Limb (tissue), 2 donors: ENCODE measurements at regions not wholly inside any gene's neighbourhood (a gene's known extent, or its start where the extent isn't known, plus 50 kb on each side); places are given as distances from the start of the nearest gene placed in this dataset.
A peak's percentile ranks its signal among the peaks of the same experiment; 100 is the strongest.
"Not testable (repeated sequence)": the region's sequence is repeated elsewhere in the genome, so short reads cannot be mapped to it uniquely, and the experiment has no call there.

ENCODE experiments used
- DNase-seq, 2 donors: peaks; one replicate each; pipeline ENCODE4 v3.0.0-alpha.2; 2016; ENCODE audit errors: extremely low spot score in 2 of 2

- DNase-seq = peak in 1 of 2 donors; percentile 23
Observed at GRCh38 chr6:98014442-98015201, 731.6 kb upstream of the MMS22L start.

GRCh38 chr6:98016565-98016964 lies 733.5 kb upstream of the MMS22L start:
- no peak for DNase-seq

DNA sequence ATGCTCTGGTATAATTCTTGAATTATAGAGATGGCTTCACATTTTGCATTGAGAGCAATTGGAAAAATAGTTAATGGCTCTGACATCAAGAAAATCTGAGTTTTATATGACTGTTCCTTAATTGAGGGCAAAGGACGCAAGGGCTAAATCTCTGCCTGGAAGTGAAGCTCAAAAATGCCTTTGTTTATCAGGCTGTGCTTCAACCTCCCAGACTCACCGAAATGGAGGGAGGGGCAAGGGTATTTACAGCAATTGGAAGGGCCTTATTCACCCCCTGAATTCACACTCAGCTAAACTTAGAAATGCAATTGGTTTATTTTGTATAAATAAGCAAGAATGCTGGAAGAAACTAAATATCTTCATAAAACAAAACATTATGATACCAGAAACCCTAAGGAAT lies 737.2 kb upstream of the MMS22L start:
- no peak for DNase-seq

GRCh38 chr6:98024359-98024758 lies 741.3 kb upstream of the MMS22L start:
- no peak for DNase-seq

DNA sequence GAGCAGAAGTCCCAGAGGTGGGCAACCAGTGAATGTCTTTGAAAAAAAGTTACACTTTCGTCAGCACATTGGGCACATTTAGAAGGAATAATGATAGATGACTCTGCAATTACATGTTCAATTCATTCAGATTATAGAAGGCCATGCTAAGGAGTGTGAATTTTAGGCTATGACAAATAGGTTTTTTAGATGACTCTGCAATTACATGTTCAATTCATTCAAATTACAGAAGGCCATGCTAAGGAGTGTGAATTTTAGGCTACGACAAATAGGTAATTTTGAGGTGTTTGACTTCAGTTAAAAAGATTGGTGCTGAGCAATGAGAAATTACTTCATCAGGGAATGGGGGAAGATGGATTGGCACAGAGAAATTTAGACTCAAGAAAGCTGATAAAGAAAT lies 744.9 kb upstream of the MMS22L start:
- DNase-seq = no peak

- no peak for DNase-seq
Observed at GRCh38 chr6:98033617-98034016, 750.6 kb upstream of the MMS22L start.

DNA sequence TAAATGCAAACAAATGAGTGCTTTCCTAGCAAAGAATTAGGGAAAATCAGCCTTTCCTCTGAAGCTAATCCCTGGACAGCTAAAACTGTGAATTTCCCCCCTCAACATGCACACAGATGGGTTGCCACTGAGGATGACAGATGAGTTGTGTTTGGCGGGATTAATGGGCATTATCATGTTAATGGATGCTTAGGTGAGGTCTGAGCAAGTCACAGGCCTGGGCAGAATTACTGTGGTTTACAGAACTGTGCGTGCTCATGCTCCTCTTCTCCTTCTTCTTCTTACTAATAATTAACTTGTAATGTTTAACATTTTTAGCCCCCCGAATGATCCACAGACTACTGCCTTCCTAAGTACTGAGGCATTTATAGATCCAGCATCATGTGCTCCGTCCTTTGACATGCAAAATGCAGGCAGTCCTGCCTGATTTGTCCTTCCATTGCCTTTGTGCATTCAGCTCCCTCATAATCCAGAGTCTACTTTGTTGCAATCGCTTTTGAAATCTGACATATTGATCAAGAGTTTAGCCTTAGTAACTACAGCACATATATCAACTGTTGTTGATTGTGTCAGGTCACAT lies 753.4 kb upstream of the MMS22L start:
- DNase-seq = no peak

DNA sequence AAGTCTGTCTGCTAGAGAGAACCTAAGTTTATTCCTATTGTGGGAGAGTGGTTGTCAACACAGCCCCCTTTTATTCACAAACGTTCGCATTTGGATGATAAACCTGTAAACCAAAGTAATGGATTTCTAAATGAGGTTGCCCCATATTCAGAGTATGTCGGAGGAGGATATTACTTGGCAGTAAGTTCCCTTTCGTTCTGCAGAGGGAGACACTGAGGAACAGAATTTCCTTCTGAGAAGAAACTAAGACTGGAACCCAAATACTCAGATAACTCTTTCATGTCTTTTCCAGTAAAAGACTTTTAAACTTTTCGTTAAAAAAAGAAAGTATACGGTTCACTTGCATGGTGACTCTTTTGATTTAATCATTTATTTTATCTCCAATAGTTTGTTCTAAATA lies 754.6 kb upstream of the MMS22L start:
- DNase-seq = no peak

- no peak for DNase-seq
Observed at GRCh38 chr6:98039443-98039842, 756.4 kb upstream of the MMS22L start.

DNA sequence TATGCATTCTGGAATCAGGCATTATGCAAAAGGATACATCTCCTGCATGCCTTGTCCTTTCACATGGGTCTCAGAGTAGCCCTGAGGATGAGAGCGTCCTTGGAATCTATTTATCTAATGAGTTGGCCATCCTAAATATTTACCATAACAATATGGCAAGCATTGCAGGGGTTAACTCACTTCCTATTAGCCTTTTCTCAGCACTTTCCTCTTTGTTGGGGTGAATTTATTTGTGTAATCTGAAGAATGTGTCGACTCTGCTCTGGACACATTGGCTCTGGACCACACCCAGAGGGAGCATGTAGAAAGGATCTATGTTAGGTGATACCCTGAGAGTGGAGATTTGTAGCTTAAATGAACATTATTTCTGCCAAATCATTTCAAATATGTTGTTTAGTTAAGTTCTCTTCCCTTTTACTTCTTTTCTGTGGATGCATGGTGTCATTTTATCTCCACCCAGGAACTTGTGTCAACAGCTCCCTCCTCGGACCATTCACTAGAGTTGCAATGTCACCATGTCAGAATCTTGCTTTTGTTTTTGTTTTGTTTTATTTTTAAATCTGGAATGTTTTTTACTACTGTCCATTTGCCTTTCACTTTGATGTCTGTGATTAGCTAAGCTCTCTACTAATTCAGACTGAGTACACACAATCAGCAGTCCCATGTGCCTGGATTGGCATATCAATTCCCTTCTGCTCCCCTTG lies 757.0 kb upstream of the MMS22L start:
- no peak for DNase-seq

DNA sequence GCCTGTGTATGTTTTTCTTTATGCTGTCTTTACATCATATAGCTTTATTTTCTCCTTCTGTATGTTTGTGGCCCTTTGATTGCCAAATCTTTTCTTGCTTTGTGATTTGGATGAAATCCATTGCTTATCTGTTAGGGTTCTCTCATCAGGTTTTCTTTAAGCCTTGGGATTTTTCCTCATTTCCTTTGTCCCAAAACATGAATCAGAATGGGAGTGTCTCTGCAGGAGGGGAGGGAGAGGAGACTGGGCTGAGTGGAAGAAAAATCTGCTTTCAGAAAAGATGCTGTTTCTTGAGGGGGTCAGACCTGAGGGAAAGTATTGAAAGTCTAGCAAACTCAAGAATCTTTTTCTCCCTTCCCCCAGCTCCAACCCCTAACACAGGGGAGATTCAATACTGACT lies 758.0 kb upstream of the MMS22L start:
- no peak for DNase-seq

DNA sequence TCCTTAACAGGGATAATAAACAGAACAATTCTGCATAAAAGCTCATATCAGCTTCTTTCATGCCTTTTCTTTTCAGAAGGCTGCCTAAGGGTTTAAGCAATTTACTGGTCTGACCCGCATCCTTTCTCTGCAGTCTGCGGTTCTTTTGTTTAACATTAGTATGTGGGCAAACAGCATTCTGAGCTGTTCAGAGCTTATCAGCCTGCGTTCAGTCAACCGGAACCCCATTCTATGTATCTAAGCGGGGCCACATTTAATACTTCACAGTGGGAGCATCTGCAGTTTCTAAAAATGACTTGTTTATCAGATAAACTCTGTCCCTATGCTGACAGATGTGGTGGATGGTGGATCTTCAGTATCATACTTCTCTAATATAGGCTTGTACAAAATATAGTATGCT lies 758.9 kb upstream of the MMS22L start:
- no peak for DNase-seq

DNA sequence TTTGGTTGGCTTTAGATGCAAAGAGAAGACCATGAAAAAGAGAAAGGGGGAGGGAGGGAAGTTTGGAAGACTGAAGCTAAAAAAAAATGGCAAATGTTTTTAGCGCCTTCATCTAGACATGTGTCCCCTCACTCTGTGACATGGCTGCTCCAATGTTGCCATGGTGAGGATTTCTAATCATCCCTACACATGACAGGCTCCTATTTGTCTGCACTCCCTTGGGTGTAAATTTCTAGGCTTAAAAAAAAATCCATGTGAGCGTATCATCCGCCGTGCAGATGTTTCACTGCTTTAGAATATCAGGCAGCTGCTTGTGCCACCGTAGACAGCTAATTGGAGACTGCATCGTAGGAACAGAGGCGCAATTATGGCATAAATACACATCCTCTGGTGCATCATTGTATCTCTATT lies 761.1 kb upstream of the MMS22L start:
- DNase-seq = peak in 1 of 2 donors; percentile 19

DNA sequence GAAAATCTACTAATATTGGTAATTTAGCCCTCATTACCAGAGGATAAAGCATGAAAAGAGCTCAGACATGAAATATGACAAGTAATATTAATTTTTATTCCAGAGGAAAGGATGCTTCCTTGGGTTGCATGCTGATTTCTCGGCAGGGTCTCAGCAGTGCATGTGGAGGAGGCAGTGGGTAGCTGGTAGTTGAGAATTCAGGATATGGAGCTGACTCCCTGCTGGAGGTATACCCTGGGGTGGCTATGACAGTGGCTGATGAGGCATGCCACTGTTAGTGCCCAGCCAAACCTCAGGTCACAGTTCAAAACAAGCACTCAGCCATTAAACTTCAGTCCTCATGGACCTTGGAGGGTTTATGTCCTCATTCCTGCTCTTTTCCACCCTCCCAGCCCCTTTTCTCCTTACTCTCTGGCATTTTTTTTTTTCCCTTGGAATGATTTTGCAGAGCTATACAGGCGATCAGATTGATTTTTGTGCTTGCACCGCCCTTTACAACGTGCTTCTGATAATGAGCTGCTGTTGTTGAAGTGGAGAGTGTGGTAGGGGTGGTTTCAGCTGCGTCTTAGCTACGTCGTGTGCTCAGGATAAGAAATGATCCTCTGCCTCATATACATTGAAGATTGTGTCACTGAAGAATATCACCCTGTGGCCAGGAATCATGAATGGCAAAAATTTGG lies 761.9 kb upstream of the MMS22L start:
- peak in 1 of 2 donors; percentile 25 for DNase-seq

GRCh38 chr6:98047164-98047563 lies 764.1 kb upstream of the MMS22L start:
- no peak for DNase-seq

DNA sequence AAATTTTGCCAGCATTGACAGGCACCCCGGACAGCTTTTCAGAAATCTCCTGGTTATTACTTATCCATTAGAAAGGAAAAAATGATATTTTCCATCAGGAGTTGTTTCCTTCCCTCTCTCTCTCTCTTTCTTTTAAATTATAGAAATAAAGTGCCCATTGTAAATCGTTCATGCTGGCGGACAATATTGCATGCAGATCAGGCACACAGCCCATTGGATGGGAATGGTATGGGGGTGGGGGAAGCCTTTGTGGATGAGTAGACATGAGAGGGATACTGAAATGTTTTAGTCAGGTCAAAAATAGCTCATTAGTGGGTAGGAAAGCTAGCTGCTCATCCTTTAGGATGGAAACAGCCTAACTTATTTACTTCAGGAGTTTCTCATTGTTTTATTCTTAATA lies 764.9 kb upstream of the MMS22L start:
- DNase-seq = no peak

GRCh38 chr6:98054453-98054852 lies 771.4 kb upstream of the MMS22L start:
- DNase-seq = peak in 1 of 2 donors; percentile 18

DNA sequence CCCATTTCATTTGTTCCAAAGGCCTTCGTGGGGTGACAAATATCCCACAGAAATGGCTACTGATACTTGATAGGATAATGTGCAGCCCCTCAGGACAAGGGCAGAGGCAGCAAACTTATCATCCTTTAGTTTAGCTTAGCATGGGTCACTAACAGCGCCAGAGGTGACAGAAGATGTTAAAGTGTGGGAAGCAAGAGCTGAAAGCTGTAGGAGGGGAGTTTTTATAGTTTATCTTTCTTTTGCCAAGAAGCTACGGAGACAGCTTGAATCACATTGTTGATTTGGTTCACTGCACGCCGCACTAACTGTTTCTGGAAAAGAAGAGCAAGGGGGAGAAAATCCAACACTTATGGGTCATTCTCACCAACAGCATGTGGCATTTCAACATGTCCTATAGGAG lies 773.9 kb upstream of the MMS22L start:
- DNase-seq = peak; percentile 7 to 20

- DNase-seq = no peak
Observed at GRCh38 chr6:98067375-98067774, 767.0 kb upstream of the POU3F2 start.

GRCh38 chr6:98088537-98088936 lies 745.8 kb upstream of the POU3F2 start:
- DNase-seq = not testable (repeated sequence)

DNA sequence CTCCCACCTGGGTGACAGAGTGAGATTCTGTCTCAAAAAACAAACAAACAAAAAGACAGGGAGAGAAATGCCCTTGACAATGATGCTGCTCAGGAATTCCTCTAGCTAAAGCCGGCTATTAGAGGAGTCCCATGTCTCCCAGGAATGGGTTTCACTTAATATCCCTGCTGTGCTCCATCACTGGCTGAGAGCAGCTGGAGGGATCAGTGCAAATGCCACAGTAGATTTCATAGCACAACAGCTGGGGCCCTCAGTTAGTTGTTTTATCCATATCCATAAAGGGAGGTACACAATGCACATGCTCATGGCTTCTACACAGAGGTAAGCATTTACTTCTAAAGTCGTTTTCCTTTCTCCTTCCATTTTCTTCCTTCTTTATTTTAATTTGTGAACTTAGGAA lies 742.0 kb upstream of the POU3F2 start:
- DNase-seq = peak; percentile 37 to 68

DNA sequence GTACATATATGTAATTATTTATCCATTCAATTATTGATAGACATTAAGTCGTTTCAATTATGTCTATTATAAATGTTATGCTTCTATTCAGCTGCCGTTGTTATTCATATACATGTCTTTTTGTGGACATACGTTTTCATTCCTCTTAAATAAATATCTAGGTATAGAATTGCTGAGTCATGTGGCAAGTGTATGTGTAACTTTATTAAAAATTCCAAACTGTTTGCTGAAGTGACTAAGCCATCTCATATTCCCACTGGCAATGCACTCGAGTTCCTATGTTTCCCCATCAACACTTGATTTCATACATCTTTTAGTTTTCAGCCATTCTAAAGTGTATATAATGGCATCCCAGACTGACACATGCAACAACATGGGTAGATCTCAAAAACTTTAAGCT lies 739.7 kb upstream of the POU3F2 start:
- DNase-seq = no peak
